SKM-1 (cell line): ENCODE measurements at regions not wholly inside any gene's neighbourhood (a gene's known extent, or its start where the extent isn't known, plus 50 kb on each side); places are given as distances from the start of the nearest gene placed in this dataset.

Experiments used
- DNase-seq: peaks from one replicate; lab custom pipeline; 2025; ENCODE audit not compliant: unreplicated experiment; lab: John Stamatoyannopoulos, UW

DNA sequence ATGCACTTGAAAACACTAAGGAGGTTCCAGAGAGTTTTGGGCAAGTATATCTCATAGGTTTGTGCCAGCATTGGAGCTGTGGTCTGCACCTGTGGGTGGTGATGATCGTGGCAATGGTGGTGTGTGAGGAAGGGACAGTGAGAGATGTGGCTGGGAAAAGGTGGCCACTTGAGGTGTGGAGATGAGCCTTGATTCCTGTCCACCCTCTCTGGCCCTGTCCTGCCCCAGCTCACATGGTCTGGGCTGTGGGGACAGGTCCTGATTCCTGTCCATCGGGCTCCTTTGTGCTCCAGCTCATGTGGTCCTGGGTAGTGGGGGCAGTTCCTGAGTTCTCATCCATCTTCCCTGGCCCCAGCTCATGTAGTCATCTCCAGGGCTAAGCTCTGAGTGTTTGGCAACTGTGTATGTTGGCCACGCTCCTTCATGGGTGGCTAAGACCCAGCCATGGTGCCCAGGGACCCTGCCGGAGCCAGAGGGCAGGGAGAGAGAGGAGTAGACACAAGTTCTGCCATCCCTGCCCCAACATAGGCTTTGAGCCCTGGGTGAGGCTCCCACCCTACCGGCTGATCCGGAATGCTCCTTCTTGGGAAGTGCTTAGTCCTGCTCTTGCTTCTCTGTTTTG is 294.4 kb upstream of the HDAC4 start:
- DNase-seq: no peak

DNA sequence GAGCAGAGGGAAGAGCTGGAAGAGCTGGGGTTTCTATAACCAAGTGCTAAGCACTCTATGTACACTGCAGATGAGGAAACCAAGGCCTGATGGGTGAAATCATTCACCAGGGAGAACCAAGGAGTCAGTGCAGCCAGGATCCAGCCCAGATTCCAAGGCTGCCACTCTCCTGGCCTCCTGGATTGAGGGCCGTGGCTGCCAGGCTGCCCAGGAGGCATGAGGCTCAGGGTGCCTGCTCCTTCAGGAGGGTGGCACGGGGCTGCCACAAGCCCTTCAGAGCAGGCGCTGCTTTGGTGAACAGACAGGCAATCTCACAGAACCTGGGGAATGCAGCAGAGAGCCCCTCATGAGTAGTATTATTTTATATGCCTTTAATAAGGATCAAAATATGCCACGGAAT is 293.7 kb upstream of the HDAC4 start:
- DNase-seq: no peak

DNA sequence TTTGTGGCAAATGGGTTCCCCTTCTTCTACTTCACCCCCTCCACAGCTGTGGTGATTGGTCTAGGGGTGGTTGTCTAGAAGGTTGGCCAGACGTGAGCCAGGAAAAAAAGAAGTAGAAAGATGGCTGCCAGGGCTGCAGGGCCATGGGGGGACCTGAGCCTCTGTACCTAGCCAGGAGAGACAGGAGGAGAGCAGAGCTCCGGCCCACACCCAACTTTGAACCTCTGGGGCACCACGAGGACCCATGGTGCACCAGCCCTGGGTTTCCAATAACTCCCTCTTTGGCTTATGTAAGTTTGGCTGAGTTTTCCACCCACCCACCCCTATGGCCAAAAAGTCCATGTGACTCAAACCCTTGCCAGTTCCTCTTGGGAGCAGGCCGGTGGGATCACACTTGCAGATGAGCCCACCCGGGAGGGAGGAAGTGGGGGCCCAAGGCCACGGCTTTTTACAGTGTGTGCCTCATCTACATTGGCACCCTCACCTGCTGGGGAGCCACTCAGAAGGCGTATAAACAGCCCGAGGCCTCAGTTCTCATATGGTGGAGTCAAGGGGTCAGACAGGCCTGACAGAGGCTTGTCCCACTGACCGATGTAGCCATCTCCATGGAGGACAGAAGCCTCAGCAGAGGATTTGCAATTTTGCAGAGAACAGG is 293.1 kb upstream of the HDAC4 start:
- DNase-seq: no peak

DNA sequence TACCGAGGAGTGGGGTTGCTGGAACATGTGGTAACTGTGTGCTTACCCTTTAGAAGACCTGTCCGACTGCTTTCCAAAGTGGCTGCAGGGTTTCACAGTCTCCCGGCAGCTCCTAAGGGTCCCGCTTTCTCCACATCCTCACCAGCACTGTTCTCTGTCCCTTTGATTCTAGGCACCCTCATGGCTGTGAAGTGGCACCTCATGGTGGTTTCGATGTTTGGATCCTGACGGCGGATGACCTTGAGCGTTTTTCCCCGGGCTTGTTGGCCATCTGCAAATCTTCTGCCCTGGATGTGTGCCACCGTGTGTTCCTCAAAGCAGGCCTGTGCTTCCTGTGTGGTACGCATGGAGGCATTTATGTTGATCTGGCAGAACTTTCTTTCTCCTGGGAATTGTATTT is 292.5 kb upstream of the HDAC4 start:
- no peak for DNase-seq

DNA sequence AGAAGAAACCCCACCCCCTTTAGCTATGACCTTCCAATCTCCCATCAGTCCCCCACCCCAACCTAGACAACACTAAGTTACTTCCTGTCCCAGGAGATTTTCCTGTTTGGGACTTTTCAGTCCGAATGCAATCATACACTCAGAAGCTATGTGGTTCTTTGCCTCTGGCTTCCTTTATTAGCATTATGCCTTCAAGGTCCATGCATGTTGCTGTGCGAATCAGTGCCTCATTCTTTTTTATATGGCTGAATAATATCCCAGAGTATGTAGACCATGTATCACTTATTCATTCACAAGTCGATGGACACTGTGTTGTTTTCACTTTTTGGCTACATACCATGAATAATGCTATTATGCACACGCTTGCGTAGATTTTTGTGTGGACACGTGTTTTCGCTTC is 292.1 kb upstream of the HDAC4 start:
- DNase-seq: no peak

DNA sequence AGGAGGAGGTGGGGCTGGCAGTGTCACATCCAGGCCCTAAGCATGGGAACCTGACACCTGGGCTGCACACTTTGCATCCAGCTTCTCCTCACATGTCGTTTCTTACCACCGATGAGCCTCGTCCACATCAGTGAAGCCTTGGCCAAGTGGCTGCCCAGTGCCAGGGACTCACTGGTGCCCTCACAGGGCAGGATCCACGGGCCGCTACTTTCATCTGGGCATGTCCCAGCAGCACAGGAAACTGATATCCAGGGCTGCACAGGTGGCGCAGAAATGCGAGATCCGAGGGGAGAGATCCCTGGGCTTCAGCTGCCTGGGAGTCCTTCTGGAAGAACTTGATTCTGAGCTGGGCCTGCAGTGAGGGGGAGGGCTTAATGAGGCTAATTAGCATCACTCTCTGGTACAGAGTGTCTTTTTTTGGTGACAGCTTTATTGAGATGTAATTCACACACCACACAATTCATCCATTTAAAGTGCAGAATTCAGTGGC is 291.6 kb upstream of the HDAC4 start:
- DNase-seq: no peak

DNA sequence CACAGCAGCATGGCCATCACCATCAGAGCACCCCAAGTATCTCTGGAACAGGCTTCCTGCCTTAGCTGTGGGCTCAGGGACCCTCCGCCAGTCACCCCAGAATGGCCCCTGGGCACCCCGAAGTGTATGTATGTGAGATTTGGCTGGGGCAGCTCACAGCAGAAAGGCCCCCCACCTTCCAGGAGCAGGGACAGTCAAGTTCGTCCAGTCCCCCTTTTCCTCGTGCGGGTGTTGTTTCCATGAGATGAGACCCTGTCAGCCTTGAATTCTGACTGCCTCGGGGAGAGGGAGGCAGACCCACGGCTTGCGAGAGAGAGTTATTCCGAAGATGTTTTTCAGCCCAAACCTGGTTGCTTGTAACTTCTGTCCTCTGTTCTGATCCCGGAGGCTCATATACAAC is 290.9 kb upstream of the HDAC4 start:
- DNase-seq: no peak

DNA sequence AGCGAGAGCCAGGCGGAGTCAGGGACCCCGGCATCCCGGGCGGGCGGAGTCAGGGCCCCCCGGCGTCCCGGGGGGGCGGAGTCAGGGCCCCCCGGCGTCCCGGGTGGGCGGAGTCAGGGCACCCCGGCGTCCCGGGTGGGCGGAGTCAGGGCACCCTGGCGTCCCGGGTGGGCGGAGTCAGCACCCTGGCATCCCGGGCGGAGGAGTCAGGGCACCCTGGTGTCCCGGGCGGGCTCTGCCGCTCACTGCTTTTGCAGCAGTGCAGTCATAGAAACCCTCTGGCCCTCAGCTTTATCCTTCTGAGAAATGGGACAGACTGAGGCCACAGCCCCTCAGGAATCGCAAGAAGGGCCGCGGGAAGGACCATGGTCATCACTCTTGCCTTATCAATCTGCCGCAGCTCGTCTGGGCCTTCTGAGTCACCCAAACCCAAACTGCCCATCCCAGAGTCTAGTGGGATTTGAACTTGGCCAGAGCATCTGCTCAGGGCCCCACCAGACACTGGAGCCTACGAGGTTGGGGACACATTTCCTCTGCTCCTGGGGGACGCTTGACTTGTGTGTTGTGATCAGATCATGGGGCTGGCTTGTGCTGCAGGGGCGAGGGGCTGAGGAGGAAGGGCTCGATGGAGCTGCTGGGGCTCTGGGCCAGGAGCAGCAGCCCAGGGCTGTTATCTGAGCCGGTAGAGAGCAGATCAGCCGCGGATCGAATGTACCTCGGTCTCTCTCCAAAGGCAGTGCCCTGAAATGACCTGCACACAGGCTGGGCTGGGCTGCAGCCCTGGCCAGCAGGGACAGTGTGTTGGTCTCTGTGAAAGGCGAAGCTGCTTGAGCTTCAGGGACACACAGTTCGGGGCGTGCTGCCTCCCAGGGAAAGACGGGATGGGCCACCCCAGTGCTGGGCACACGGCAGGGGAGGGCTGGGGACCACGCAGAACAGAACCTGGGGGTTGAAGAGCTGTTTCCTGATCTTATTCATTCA is 290.1 kb upstream of the HDAC4 start:
- DNase-seq: no peak

DNA sequence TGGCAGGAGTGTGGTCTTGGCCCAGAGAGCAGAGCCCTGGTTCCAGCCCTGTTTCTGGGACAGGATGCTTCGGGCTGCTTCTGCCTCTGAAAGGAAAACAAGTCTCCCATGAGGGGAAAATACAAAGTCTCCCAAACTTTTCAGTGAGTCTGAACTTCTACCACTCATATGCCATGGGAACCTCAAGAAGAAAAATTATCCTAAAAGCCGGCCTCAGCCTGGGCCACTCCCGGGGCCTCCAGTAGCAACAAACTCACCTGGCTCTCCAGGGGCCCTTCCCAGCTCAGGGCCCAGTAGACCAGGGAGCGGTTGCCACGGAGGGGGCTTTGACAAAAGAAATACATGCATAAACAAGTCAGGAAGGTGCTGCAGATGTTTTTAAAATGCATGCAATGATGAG is 289.2 kb upstream of the HDAC4 start:
- DNase-seq: no peak

DNA sequence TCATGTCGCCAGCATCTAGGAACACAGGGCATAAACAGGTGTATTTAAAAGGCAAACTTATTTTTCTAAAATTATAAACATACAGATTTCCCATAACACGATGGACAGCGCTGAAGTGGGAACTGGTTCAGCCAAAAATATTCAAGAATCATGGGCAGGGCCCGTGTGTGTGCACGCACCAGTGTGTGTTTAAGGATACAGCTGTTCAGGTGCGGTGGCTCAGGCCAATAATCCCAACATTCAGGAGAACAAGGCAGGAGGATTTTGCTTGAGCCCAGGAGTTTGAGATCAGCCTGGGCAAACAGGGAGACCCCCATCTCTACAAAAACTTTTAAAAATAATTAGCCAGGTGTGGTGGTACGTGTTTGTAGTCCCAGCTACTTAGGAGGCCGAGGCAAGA is 288.6 kb upstream of the HDAC4 start:
- no peak for DNase-seq

DNA sequence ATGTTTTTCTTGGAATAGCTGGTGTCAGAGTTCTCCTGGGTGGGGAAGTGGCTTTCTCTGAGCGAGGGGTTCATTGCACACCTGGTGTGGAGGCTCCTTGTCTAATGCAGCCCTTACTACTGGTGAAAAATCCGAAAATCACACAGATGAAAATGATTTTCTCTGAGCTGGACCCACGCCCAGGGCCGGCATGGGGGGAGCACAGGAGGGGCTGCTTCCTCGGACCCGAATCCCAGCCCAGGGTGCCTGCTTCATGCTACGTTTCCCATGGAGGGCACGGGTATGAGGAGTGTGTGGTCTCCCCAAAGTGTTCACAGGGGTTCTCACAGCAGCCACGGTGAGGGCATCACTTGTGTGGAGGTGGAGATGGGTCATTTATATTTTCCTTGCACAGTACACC is 288.0 kb upstream of the HDAC4 start:
- no peak for DNase-seq

DNA sequence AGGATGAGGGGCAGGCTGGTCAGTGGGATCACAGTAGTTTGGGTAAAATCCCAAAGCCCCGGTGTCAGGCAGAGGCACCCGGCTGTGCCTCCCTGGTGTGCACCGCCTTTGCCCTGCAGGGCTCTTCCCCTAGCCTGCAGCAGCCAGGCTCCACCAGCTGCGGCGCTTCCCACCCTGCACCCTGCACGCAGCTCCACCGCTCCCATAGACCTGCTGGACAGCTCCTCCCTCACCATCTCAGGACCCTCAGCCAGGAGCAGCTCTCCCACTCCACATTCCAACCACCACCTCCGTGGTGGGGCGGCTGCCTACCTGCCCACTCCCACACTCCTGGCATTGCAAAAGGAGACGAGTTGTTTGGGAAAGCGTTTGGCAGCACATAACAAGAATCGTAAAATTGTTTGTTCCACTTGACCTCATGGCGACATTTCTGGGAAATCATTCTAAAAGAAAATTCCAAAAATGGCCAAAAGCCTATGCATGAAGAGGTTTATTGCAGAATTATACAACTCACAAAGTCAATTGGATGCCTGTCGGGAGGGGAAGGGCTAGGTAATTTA is 287.4 kb upstream of the HDAC4 start:
- DNase-seq: no peak

DNA sequence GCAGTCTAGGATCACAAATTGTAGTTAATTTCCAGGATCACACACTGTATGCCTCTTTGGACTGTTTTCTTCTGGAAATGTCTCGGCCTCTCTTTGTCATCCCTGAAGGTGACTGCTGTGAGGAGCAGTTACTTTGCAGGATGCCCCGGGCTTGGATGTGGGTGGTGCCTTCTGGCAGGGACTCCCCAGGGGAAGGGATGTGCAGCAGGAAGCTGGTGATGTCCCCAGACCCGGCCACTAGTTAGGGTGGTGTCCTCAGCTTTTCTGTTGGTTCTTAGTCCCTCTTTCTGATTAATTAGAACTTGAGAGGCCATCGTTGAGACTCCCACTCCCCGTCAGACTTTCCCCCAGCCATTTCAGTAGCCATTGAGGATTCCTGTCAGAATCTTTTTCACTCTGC is 286.6 kb upstream of the HDAC4 start:
- DNase-seq: no peak

DNA sequence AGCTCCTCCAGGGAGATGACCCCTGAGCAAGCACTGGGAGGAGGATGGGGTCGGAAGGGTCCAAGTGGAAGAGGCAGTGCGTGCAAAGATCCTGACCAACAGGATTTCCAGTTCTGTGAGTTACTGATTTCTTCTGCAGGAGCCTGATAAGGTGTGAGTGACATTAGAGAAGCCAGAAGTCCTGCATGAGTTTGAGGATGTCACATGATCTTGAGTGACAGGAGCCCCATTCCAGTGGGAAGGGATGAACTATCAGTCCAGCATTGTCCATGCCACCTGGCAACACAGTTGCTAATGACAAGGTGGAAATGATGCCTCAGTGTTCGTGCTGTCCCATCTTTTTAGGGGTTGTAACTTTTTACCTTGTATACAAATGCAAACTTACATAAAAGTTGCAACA is 285.1 kb upstream of the HDAC4 start:
- DNase-seq: no peak

DNA sequence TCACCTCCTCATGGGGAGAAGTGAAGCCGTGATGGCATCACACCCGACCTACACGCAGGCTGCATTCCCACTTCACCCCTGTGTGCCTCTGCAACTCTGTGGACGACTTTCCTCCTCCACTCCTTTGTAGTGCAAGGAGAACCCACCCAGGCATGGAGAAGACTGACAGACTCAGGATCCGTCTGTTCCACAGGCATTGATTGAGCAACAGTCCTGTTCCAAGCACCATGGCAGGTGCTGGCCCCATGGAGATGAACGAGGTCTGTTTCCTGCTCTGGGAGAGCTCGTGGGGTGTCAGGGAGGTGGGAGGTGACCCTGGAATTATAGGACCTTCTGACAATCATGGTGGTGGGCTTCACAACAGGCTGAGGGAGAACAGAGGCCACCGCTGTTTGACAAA is 284.7 kb upstream of the HDAC4 start:
- no peak for DNase-seq

DNA sequence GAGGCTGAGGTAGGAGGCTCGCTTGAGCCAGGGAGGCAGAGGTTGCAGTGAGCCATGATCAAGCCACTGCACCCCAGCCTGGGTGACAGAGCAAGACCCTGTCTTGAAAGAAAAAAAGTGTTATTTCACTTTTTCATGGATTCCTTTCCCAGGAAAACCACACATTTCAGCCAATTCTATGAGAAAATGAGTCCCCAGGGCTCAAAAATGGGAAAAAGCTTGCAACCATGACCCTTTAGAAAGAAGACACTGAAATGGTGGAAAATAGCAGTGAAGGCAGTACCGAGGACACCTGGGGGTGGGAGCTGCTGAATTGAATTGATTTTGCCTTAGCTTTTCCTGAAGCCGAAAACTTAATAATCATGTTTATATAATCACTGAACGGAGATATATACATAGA is 284.2 kb upstream of the HDAC4 start:
- no peak for DNase-seq

DNA sequence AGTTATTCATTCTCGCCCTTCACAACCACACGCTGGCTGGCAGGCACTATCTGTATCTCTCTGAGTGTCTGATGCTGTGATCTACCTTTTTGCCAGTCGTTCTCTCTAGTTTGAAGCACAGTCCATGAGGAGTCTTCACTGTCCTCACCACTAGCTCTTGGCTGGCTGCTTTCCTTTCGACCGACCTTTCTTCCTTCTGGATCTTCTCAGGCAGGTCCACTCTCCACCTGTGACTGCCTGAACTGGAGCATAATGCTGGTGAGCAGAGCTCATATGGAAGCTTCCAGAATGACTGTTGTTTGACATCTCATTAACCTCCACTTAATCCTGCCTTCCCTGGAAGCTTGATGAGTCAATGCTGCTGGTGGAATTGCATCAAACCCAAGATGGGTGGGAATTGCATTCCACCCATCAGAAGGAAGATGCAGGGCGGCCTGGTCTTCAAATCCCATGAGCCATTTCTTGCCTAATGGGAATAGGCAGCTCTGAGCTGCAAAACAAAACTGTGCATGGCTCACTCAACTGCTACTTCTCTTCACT is 283.5 kb upstream of the HDAC4 start:
- no peak for DNase-seq

DNA sequence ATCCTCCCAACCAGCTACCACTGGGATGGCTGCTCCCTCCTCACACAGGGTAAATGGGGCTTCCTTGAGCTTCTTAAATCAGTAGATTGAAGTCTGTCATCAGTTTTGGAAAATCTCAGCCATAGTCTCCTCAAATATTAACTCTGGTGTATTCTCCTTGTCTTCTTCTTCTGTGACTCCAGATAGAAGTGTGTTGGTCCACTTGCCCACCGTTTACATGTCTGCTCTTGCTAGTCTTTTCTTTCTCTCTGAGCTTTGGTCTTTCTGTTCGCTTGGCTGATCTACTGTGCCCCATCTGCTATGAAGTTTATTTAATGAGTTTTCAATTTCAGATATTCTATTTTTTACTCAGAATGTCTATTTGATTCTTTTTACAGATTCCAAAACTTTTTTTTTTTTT is 281.7 kb upstream of the HDAC4 start:
- DNase-seq: no peak

DNA sequence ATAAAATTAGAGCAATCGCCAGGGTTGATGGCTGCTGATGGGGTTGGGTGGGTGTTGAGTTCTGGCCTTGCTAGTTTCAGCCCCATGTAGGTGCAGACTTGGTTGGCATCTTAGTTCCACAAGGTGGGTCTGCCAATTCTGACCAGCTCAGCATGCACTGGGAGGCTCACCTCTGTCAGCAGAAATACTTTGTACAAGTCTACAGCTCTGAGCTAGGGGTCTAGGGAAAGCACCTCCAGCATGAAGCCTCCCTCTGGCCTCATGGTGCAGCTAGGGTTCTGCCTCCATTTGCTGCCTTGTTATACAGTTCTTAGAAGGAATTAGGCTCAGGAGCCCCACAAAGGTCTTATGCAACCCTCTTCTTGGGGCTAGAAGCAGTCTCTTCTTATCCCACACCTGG is 278.9 kb upstream of the HDAC4 start:
- DNase-seq: no peak

DNA sequence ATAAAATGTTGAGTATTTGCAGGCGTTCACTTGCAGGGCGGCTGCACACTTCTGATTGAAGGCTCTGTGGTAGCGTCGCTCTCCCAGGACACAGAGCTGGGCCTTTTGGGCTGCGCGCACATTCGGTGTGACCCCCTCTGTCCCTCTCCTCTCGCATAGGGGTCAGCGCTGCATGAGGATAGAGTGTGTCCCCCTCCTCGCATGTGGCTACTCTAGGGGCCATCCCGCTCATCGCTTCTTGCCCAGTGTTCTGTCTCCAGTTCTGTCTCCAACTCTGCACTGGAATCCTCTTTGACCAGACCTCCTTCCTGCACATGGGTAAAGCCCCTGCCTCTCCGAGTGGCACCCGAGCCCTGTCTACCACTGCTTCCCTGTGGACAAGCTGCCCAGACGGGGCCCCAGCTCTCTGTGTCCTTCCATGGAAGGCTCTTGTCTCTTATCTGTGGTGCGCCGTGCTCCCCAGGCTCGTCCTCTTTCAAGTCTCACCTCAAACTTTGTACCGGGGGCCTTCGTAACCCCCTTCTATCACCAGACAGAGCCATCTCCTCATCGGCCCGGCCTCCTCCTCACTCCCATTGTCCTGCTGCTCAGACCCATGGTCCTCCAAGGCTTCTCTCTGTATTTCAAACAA is 278.0 kb upstream of the HDAC4 start:
- DNase-seq: no peak

DNA sequence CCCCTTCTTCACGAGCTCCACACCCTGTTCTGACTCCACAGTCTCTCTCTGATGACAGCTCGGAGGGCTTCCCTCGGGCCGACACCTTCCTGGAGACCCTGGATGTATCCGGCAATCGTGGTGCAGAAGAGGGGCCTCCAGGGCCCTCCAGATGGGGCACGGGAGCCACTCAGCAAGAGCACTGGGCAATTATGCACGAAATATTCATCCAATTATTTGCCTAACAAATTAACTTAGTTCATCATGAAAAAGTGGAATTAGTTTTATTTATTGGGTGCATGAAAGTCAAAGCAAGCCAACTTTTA is 277.3 kb upstream of the HDAC4 start:
- DNase-seq: no peak
